ENCODE measurements at regions not wholly inside any gene's neighbourhood (a gene's known extent, or its start where the extent isn't known, plus 50 kb on each side); places are given as distances from the start of the nearest gene placed in this dataset.
"Not testable (repeated sequence)": the region's sequence is repeated elsewhere in the genome, so short reads cannot be mapped to it uniquely, and the experiment has no call there.

GRCh38 chr14:25444381-25444780 lies 394.4 kb upstream of the STXBP6 start:
- DNase-seq (ENCODE audit: low spot score) = no peak
- no peak for ATAC-seq

DNA sequence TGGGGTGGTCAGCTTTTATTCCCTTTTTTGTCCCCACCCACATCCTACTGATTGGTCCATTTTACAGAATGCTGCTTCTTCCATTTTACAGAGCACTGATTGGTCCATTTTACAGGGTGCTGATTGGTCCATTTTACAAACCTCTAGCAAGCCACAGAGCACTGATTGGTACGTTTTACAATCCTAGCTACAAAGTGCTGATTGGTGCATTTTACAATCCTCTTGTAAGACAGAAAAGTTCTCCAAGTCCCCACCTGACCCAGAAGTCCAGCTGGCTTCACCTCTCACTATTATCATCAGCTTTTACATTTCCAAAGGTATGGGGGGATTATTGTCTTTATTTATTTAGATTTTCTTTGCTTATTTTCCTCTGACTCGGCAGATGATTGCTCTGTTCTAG lies 390.4 kb upstream of the STXBP6 start:
- DNase-seq (ENCODE audit: low spot score); ATAC-seq: not testable (repeated sequence)

- ATAC-seq = no peak
- no peak for DNase-seq (ENCODE audit: low spot score)
Measured at GRCh38 chr14:25436906-25437305, 387.0 kb upstream of the STXBP6 start.

DNA sequence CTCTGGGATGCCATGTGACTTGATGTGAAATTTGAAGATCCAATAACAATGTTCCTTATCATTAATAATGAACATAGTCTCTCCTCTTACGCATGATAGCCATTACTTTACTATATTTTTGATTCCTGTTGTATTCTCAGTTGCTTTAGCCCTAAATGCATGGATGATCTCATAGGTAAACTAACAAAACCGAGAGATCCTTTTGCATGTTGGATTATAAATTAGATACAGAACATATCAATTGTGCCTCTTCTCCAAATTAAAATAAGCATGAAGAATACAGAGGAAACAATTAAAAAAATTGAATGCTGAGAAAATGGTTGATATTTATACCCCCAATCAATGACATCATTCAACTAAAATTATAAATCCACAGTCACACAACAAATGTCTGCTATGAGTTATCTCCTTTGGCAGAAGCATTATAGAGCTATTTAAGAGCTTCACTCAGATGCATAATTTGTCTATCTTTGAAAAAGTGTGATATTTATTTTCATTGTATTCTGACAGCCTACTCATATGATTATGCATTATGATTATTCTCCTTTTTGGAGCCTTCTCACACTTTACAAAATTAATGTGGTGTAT lies 386.4 kb upstream of the STXBP6 start:
- DNase-seq (ENCODE audit: low spot score) (no peak), ATAC-seq (no peak)

- ATAC-seq (peak; percentile 80), DNase-seq (ENCODE audit: low spot score) (peak; percentile 53)
Measured at GRCh38 chr14:25431211-25432076, 381.5 kb upstream of the STXBP6 start.

DNA sequence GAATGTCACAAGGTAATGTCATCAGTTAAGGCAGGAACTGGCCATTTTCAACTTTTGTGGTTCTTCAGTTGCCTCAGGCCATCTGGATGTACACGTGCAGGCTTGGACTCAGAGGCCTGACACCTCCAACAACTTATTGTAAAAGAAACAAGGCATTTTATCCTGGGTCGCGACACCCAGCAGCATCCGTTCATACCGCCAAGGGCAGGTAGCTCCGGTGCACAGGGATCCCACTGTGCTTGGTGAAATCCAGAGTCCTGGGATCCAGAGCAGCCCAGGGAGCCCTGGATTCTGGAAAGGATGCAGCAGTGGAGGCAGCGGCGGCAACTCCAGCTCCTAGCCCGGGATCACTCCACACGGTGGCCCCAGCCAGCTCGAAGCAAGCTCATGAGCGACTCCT lies 380.9 kb upstream of the STXBP6 start:
- ATAC-seq = no peak
- no peak for DNase-seq (ENCODE audit: low spot score)

DNA sequence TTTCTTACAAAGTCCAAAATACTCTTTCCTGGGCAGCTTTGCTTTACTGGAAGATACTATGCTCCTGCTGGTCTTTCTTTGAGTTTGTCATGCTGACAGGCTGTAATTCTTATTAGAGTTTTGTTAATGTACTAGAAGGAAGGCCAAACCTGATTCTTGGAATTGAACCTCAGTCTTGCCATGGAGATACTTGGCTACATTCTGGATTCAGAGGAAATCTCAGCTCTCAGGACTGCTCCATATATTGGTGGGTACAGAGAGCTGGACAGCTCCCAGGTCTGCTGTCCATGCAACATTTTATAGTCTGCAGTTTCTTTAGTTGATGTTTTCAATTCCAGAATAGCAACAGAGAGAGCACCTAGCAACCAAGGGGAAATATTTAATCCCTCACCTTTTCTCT lies 363.1 kb upstream of the STXBP6 start:
- no peak for DNase-seq (ENCODE audit: low spot score)
- ATAC-seq = no peak

- ATAC-seq (peak; percentile 59), DNase-seq (ENCODE audit: low spot score) (no peak)
Measured at GRCh38 chr14:25411781-25412757, 362.1 kb upstream of the STXBP6 start.

GRCh38 chr14:25406818-25407217 lies 356.9 kb upstream of the STXBP6 start:
- ATAC-seq (peak; percentile 67), DNase-seq (ENCODE audit: low spot score) (no peak)

- ATAC-seq (peak; percentile 93), DNase-seq (ENCODE audit: low spot score) (no peak)
Measured at GRCh38 chr14:25400607-25401206, 350.8 kb upstream of the STXBP6 start.

- DNase-seq (ENCODE audit: low spot score) = no peak
Measured at GRCh38 chr14:25396128-25396527, 346.2 kb upstream of the STXBP6 start.

DNA sequence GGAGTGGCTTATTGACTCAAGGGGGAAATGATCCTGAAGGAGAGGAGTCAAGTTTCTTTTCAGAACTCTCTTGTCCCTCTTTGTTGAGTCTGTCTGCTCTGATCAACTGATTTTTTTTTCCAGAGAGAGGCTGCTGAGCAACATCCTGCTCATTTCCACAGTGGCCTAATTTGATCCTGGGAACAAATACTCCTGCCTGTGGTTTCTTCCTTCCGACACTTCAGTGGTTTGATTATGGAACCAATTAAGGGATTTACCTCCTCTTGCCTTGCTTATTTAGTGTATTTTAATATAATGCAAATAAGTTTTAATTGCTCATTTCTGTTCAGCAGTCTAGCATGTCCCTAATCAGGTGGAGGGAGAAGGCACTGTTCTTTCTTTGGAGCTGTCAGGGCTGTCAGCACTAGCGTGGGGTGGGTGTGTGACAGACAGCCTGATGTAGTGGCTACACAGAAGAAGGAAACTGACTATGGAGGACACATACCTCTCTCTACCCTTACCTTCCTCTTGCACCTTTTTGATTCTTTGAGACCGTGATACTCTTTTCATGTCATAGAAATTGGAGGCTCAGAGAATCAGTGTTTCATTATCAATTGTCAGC lies 344.9 kb upstream of the STXBP6 start:
- ATAC-seq (no peak), DNase-seq (ENCODE audit: low spot score) (no peak)

More at GRCh38 chr14:25396128-25396527, 346.2 kb upstream of the STXBP6 start:
- ATAC-seq = no peak

GRCh38 chr14:25394356-25394755 lies 344.4 kb upstream of the STXBP6 start:
- ATAC-seq (no peak), DNase-seq (ENCODE audit: low spot score) (no peak)

GRCh38 chr14:25389948-25390347 lies 340.0 kb upstream of the STXBP6 start:
- ATAC-seq = no peak

GRCh38 chr14:25381498-25381897 lies 331.6 kb upstream of the STXBP6 start:
- peak; percentile 16 for ATAC-seq
- DNase-seq (ENCODE audit: low spot score) = no peak

More at GRCh38 chr14:25389948-25390347, 340.0 kb upstream of the STXBP6 start:
- no peak for DNase-seq (ENCODE audit: low spot score)

- no peak for DNase-seq (ENCODE audit: low spot score)
- ATAC-seq = no peak
Measured at GRCh38 chr14:25375639-25376038, 325.7 kb upstream of the STXBP6 start.

DNA sequence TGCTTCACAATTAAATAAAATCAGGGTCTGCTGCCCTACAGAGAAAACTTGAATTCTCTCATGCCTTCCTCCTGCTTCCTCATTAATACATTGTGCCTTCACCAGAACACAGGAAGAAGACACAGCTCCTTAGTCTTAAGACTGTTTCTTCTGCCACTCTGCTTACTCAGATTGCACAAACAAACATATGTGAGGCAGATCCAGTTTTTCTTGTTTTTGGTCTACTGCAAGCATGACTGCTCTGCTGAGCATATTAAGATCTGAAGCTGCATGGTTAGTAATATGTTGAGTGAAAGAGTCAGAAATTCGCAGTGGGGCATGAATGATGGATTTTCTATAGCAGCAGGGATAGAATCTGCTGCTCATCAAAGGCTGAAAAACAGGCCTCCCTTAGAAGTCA lies 321.1 kb upstream of the STXBP6 start:
- ATAC-seq = no peak
- no peak for DNase-seq (ENCODE audit: low spot score)

DNA sequence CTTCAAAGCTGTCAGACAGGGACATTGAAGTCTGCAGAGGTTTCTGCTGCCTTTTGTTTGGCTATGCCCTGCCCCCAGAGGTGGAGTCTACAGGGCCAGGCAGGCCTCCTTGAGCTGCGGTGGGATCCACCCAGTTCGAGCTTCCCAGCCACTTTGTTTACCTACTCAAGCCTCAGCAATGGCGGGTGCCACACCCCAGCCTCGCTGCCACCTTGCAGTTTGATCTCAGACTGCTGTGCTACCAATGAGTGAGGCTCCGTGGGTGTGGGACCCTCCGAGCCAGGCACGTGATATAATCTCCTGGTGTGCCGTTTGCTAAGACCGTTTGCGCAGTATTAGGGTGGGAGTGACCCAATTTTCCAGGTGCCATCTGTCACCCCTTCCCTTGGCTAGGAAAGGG lies 320.1 kb upstream of the STXBP6 start:
- ATAC-seq; DNase-seq (ENCODE audit: low spot score): not testable (repeated sequence)

- no peak for ATAC-seq
- no peak for DNase-seq (ENCODE audit: low spot score)
Measured at GRCh38 chr14:25358330-25358729, 308.4 kb upstream of the STXBP6 start.

- no peak for DNase-seq (ENCODE audit: low spot score)
- no peak for ATAC-seq
Measured at GRCh38 chr14:25351269-25351668, 301.3 kb upstream of the STXBP6 start.
